ENCODE measurements at regions not wholly inside any gene's neighbourhood (a gene's known extent, or its start where the extent isn't known, plus 50 kb on each side); places are given as distances from the start of the nearest gene placed in this dataset.

GRCh38 chr20:6892724-6893123 lies 125.2 kb downstream of the BMP2 start:
- no peaks in the 10 kb centered on the region for H3K27me3 ChIP-seq (ENCODE audit: low read depth)
- H3K4me3 ChIP-seq = no peak overlapping the region
- ATAC-seq (no peak), DNase-seq (no peak)
- no peaks in the 10 kb centered on the region for H3K9me3 ChIP-seq
- H3K27ac ChIP-seq = no peak overlapping the region
- no peaks in the 10 kb centered on the region for H3K36me3 ChIP-seq
- no peaks in the 10 kb centered on the region for H3K4me1 ChIP-seq
- no peak for TF ChIP-seq CTCF (IDR thresholded peaks at IDR 0.05)
- intact Hi-C loops (cut with DNase I) = no loop called here

DNA sequence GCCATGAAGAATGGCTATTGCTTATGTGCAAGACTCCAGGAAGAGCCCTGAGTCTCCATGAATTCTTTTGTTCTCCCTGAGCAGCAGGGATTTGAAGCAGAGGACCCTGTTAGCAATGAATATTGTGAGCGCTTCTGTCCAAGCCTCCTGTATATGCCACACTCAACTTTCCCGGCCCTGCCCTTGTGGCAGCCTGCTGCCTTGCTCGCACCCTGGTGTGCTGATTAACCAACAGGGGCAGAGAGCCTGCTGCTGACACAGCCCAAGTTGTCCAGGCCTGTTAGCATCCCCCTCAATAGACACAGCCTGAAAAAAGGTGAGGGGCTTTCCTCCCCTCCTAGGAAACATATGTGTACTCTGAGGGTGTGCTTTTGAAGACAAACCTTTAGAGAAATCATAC lies 131.4 kb downstream of the BMP2 start:
- H3K4me1 ChIP-seq = no peaks in the 10 kb centered on the region
- no peaks in the 10 kb centered on the region for H3K36me3 ChIP-seq
- no peak overlapping the region for H3K27ac ChIP-seq
- DNase-seq = no peak
- no peaks in the 10 kb centered on the region for H3K27me3 ChIP-seq (ENCODE audit: low read depth)
- TF ChIP-seq CTCF (IDR thresholded peaks at IDR 0.05) = no peak
- H3K4me3 ChIP-seq = no peak overlapping the region
- H3K9me3 ChIP-seq = no peaks in the 10 kb centered on the region
- no peak for ATAC-seq
- intact Hi-C loops (cut with DNase I) = no loop called here

DNA sequence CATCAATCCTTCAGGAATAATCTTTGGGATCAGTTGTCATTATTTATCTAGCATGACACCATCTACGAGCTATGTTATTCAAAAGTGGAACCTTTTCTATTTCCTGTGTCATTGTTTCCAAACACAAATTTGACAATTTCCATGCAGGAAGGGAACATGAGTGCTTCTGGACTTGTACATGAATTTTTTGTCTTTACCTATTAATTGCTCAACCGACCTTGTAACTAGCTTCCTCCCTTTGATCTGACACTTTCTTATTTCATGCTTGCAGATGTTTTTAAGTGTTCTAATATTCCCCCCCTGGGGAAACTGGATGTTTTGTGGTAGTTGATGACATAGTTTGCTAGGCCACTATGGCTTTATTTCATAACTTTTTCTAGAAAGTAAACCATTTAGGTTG lies 139.4 kb downstream of the BMP2 start:
- Histone ChIP-seq H3K36me3 (no peaks in the 10 kb centered on the region), H3K9me3 (no peaks in the 10 kb centered on the region), H3K27me3 (ENCODE audit: low read depth) (no peaks in the 10 kb centered on the region), H3K27ac (no peak overlapping the region), H3K4me3 (no peak overlapping the region), H3K4me1 (no peaks in the 10 kb centered on the region)
- intact Hi-C loops (cut with DNase I) = no loop called here
- DNase-seq (no peak), ATAC-seq (no peak)
- TF ChIP-seq CTCF (IDR thresholded peaks at IDR 0.05) = no peak

GRCh38 chr20:6908673-6909072 lies 141.2 kb downstream of the BMP2 start:
- intact Hi-C loops (cut with DNase I) = no loop called here
- Histone ChIP-seq H3K4me1 (no peaks in the 10 kb centered on the region), H3K36me3 (no peaks in the 10 kb centered on the region), H3K27ac (no peak overlapping the region), H3K27me3 (ENCODE audit: low read depth) (no peaks in the 10 kb centered on the region), H3K9me3 (no peaks in the 10 kb centered on the region), H3K4me3 (no peak overlapping the region)
- no peak for TF ChIP-seq CTCF (IDR thresholded peaks at IDR 0.05)
- DNase-seq (no peak), ATAC-seq (no peak)

GRCh38 chr20:6909608-6910007 lies 142.1 kb downstream of the BMP2 start:
- no peaks in the 10 kb centered on the region for H3K36me3 ChIP-seq
- intact Hi-C loops (cut with DNase I) = no loop called here
- no peak overlapping the region for H3K4me3 ChIP-seq
- ATAC-seq (no peak), DNase-seq (no peak)
- no peaks in the 10 kb centered on the region for H3K27me3 ChIP-seq (ENCODE audit: low read depth)
- H3K9me3 ChIP-seq = no peaks in the 10 kb centered on the region
- H3K27ac ChIP-seq = no peak overlapping the region
- H3K4me1 ChIP-seq = no peaks in the 10 kb centered on the region
- TF ChIP-seq CTCF (IDR thresholded peaks at IDR 0.05) = no peak

DNA sequence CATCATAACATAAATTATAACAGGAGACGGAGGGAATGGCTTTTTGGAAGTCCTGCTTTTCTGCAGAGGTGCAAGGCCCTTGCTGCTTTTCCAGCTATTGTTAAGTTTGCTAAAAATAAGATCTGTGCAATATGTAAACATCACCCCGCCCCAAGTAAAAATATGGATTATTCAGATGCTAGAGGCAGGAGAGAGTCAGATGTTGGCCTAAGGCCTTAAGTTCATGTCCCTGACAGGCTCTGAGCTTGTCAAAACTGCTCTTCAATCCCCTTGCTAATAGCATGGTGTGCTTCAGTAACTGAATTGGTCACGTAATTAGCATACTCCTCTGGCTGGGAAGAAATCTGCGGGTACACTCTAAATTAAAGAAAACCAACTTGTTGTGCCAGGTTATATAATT lies 147.5 kb downstream of the BMP2 start:
- Histone ChIP-seq H3K36me3 (no peaks in the 10 kb centered on the region), H3K4me3 (no peak overlapping the region), H3K9me3 (no peaks in the 10 kb centered on the region), H3K27me3 (ENCODE audit: low read depth) (no peaks in the 10 kb centered on the region), H3K4me1 (no peaks in the 10 kb centered on the region), H3K27ac (no peak overlapping the region)
- ATAC-seq (no peak), DNase-seq (no peak)
- intact Hi-C loops (cut with DNase I) = no loop called here
- no peak for TF ChIP-seq CTCF (IDR thresholded peaks at IDR 0.05)
